K562 (cell line): ENCODE measurements at regions not wholly inside any gene's neighbourhood (a gene's known extent, or its start where the extent isn't known, plus 50 kb on each side); places are given as distances from the start of the nearest gene placed in this dataset.

Experiments
- BCL6 ChIP-seq: fragments of 250-450 bp; sonication (Bioruptor Pico); IDR thresholded peaks from 2 replicates; pipeline ENCODE4 v1.4.0; 2020
- CBX1 ChIP-seq: sonication (generic); IDR thresholded peaks from 2 replicates; pipeline ENCODE4 v1.6.1; 2016; ENCODE audit warnings: antibody characterized with exemption, low read depth, mild to moderate bottlenecking
- COPS2 ChIP-seq: fragments of 450-650 bp; conservative IDR thresholded peaks from 2 replicates; pipeline ENCODE4 v1.6.1; 2016; ENCODE audit warnings: mild to moderate bottlenecking, moderate library complexity
- ELF2 ChIP-seq: fragments of 250-450 bp; sonication (Bioruptor Pico); IDR thresholded peaks from 2 replicates; pipeline ENCODE4 v1.5.0; 2021; ENCODE audit warnings: mild to moderate bottlenecking
- ERF ChIP-seq: fragments of 450-650 bp; formaldehyde crosslinking; IDR thresholded peaks from 2 replicates; pipeline ENCODE4 v1.4.0; 2020; ENCODE audit warnings: mild to moderate bottlenecking, mixed read lengths
- ESRRA ChIP-seq: fragments of 450-650 bp; IDR thresholded peaks from 2 replicates; pipeline ENCODE4 v1.6.1; 2014; ENCODE audit warnings: low read depth, mild to moderate bottlenecking, moderate library complexity, borderline replicate concordance
- FOXP1 ChIP-seq: sonication (generic); formaldehyde crosslinking; IDR thresholded peaks from 2 replicates; pipeline ENCODE4 v1.8.0; 2022; ENCODE audit warnings: mild to moderate bottlenecking, missing genetic modification reagents
- HNRNPLL ChIP-seq: fragments of 200-400 bp; formaldehyde crosslinking; IDR thresholded peaks from 2 replicates; pipeline ENCODE4 v1.6.1; 2017; ENCODE audit warnings: low read length, low read depth, mild to moderate bottlenecking; ENCODE audit not compliant: poor library complexity, severe bottlenecking
- MYNN ChIP-seq, 2 experiments: sonication (generic); formaldehyde crosslinking in 1 of 2; IDR thresholded peaks; 2 replicates each; pipeline versions ENCODE4 v1.5.0 to v1.6.1; 2016 to 2020; ENCODE audit warnings: antibody characterized with exemption in 1 of 2, missing genetic modification reagents in 1 of 2
- NBN ChIP-seq: fragments of 450-650 bp; IDR thresholded peaks from 2 replicates; pipeline ENCODE4 v1.6.1; 2016; ENCODE audit warnings: low read depth, mild to moderate bottlenecking
- RAD51 ChIP-seq: fragments of 450-650 bp; IDR thresholded peaks from 2 replicates; pipeline ENCODE4 v1.7.1; 2016; ENCODE audit warnings: low read depth, mild to moderate bottlenecking, borderline replicate concordance
- RBFOX2 ChIP-seq: fragments of 200-400 bp; formaldehyde crosslinking; IDR thresholded peaks from 2 replicates; pipeline ENCODE4 v1.6.1; 2017; ENCODE audit warnings: low read depth, mild to moderate bottlenecking, low read length, moderate library complexity
- SAP30 ChIP-seq: fragments of 200-600 bp; sonication (generic); IDR thresholded peaks from 2 replicates; pipeline ENCODE4 v1.6.1; 2012; ENCODE audit warnings: borderline replicate concordance, low read depth, mild to moderate bottlenecking, moderate library complexity, low read length, control low read depth, inconsistent platforms; ENCODE audit not compliant: insufficient read depth, poor library complexity, severe bottlenecking
- SMARCA4 ChIP-seq: fragments of 450-650 bp; IDR thresholded peaks from 2 replicates; pipeline ENCODE4 v1.6.1; 2016
- TEAD2 ChIP-seq: fragments of 450-650 bp; IDR thresholded peaks from 2 replicates; pipeline ENCODE4 v1.6.1; 2016; ENCODE audit warnings: missing genetic modification characterization, control low read depth, missing compliant biosample characterization
- ZBTB7A ChIP-seq: IDR thresholded peaks from 2 replicates; pipeline ENCODE4 v1.6.1; 2011; ENCODE audit warnings: low read depth, mild to moderate bottlenecking, low read length, moderate library complexity, borderline replicate concordance; ENCODE audit not compliant: control insufficient read depth
- ZFP36 ChIP-seq: fragments of 150-350 bp; IDR thresholded peaks from 2 replicates; pipeline ENCODE4 v1.6.1; 2018; ENCODE audit warnings: low read length, low read depth; ENCODE audit not compliant: partially characterized antibody
- ZNF217 ChIP-seq: sonication (generic); formaldehyde crosslinking; IDR thresholded peaks from 2 replicates; pipeline ENCODE4 v1.8.0; 2022; ENCODE audit warnings: mild to moderate bottlenecking, missing genetic modification reagents
- ZNF583 ChIP-seq: fragments of 250-450 bp; sonication (Bioruptor Pico); IDR thresholded peaks from 2 replicates; pipeline ENCODE4 v1.4.0; 2020
- ZNF586 ChIP-seq: fragments of 450-650 bp; formaldehyde crosslinking; conservative IDR thresholded peaks from 2 replicates; pipeline ENCODE4 v1.4.0; 2020; ENCODE audit warnings: mild to moderate bottlenecking, moderate library complexity
- ZNF707 ChIP-seq: fragments of 250-450 bp; sonication (Bioruptor Pico); conservative IDR thresholded peaks from 2 replicates; pipeline ENCODE4 v1.8.0; 2022; ENCODE audit warnings: inconsistent platforms, mild to moderate bottlenecking, moderate library complexity
- ZNF77 ChIP-seq: fragments of 250-450 bp; sonication (Bioruptor Pico); IDR thresholded peaks from 2 replicates; pipeline ENCODE4 v1.5.0; 2020
- TF ChIP-seq, protein P1 (sequence below): fragments of 450-650 bp; IDR thresholded peaks from 2 replicates; pipeline ENCODE4 v1.6.1; 2014; ENCODE audit warnings: low read depth, mild to moderate bottlenecking, moderate library complexity, borderline replicate concordance
- TF ChIP-seq, protein P2 (sequence below): fragments of 450-650 bp; IDR thresholded peaks from 2 replicates; pipeline ENCODE4 v1.6.1; 2016
- TF ChIP-seq, protein P3 (sequence below): fragments of 450-650 bp; IDR thresholded peaks from 2 replicates; pipeline ENCODE4 v1.6.1; 2016; ENCODE audit warnings: low read depth, mild to moderate bottlenecking, moderate library complexity

DNA sequence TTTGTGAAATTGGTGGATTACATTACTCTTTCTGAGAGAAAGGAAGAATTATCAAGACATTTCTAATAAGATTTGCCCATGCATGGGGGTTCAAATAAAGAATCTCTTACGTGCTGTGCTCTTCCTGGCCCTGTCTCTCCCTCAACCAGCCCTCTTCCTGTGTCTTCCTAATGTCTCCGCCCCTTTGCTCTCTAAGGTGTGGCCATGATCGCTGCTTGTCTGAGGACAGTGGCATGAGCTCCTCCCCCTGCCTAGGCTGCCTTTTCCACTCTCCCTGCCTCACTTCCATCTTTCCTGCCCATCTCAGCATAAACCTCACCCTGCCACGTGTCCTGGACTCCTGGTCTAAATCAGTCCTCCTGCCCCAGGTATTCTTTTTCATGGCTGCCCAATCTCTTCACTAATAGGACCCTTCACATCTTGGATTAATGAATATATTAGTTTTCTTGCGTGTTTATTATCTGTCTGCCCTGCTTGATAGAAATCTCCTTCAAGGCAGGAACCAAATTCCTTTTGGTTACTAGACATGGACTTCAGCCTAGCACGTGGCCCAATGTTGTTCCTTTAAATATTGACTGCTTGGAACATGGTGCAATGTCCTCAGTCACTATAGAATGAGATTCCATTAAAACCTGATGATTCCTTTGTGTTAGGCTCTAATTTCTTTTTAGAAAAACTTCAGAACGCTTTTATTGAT lies 122.3 kb downstream of the MTRR start (continued):
- TF ChIP-seq, protein P1, sequence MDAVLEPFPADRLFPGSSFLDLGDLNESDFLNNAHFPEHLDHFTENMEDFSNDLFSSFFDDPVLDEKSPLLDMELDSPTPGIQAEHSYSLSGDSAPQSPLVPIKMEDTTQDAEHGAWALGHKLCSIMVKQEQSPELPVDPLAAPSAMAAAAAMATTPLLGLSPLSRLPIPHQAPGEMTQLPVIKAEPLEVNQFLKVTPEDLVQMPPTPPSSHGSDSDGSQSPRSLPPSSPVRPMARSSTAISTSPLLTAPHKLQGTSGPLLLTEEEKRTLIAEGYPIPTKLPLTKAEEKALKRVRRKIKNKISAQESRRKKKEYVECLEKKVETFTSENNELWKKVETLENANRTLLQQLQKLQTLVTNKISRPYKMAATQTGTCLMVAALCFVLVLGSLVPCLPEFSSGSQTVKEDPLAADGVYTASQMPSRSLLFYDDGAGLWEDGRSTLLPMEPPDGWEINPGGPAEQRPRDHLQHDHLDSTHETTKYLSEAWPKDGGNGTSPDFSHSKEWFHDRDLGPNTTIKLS, result 0 out of 2 replicates have a peak, but pooled peaks have one; percentile 19
- TF ChIP-seq ZFP36 (no peak), HNRNPLL (no peak), SAP30 (no peak), MYNN (IDR thresholded peaks at IDR 0.05) (no peak), MYNN (CRISPR knock-in tag; IDR thresholded peaks at IDR 0.05) (no peak), ESRRA (no peak), ZNF586 (CRISPR knock-in tag) (no peak), BCL6 (CRISPR knock-in tag) (no peak), ZNF217 (no peak), ZNF583 (CRISPR knock-in tag) (no peak), ERF (no peak), RBFOX2 (no peak), ELF2 (CRISPR knock-in tag) (no peak), FOXP1 (CRISPR knock-in tag) (no peak), RAD51 (no peak), ZNF707 (CRISPR knock-in tag) (no peak), SMARCA4 (no peak), NBN (no peak), ZBTB7A (no peak), TEAD2 (tag) (no peak), CBX1 (no peak), ZNF77 (no peak), COPS2 (no peak)
- TF ChIP-seq, protein P2, sequence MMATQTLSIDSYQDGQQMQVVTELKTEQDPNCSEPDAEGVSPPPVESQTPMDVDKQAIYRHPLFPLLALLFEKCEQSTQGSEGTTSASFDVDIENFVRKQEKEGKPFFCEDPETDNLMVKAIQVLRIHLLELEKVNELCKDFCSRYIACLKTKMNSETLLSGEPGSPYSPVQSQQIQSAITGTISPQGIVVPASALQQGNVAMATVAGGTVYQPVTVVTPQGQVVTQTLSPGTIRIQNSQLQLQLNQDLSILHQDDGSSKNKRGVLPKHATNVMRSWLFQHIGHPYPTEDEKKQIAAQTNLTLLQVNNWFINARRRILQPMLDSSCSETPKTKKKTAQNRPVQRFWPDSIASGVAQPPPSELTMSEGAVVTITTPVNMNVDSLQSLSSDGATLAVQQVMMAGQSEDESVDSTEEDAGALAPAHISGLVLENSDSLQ, result peak; percentile 35; the same call in 1 of the 2 replicates
- TF ChIP-seq, protein P3, sequence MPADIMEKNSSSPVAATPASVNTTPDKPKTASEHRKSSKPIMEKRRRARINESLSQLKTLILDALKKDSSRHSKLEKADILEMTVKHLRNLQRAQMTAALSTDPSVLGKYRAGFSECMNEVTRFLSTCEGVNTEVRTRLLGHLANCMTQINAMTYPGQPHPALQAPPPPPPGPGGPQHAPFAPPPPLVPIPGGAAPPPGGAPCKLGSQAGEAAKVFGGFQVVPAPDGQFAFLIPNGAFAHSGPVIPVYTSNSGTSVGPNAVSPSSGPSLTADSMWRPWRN, result no peak
